HG03139 (cell line): ENCODE measurements at regions not wholly inside any gene's neighbourhood (a gene's known extent, or its start where the extent isn't known, plus 50 kb on each side); places are given as distances from the start of the nearest gene placed in this dataset.

ENCODE experiments used
- ATAC-seq: cut with Tn5 transposase; IDR thresholded peaks from one replicate; pipeline ENCODE4 v1.9.1; 2021; ENCODE audit not compliant: unreplicated experiment

DNA sequence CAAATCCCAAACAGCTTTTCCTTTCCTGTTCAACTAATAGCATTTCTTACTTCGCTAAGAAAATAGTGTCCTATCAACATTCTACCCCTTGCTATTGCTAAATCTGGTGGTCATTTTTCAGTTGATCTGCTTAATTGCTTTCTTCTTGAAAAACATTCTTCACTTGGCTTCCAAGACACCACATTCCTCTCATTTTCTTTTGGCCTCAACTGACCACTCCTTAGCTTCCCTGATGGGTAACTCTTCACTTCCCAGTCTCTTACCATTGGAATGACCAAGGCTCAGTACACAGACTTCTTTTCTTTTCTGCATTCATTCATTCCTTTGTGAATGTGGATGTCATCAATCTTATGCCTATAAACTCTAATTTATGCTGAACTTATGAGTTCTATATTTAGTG is 230.8 kb upstream of the CDH2 start:
- ATAC-seq, result no peak

- no peak for ATAC-seq
Measured at GRCh38 chr18:28406533-28406932, 229.6 kb upstream of the CDH2 start.

DNA sequence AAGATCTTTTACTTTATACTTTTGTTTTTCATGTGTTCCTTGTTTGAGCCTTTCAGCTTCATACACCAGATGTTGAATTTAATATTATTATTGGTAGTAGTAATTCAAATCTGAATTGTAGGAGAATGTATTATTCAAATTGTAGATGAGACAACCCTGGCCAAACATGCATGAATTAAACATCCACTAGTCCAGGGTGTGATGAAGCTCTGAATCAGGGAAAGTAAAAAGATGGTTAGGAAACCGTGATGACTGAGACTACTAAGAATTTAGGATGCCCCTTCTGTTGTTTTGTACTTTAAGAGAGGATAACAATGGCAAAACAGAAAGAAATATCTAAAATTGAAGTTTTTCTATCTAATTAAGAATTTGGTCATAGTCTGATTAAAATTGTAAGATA is 227.8 kb upstream of the CDH2 start:
- ATAC-seq, result no peak

GRCh38 chr18:28399781-28400362 is 222.9 kb upstream of the CDH2 start:
- ATAC-seq, result no peak

DNA sequence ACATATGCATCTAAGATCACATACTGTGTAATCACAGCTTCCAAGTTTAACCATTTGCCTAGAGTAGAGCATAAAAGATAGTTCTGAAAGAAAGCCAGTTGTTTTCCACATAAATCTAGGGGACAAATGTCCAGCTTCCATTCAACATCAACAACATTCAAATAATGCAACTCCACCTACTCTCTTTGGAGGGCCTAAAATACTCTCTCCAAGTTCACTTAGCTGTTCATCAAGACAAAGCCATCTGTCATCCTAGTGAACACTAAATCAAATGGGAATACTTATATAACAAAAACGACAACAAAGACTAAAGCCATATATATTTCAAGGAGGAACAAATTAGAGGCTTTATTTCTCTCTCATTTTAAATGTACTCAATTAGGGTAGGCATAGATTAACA is 221.5 kb upstream of the CDH2 start:
- no peak for ATAC-seq

GRCh38 chr18:28390022-28390421 is 213.1 kb upstream of the CDH2 start:
- ATAC-seq, result no peak

- ATAC-seq, result no peak
Measured at GRCh38 chr18:28382215-28382879, 205.4 kb upstream of the CDH2 start.

- no peak for ATAC-seq
Measured at GRCh38 chr18:28372186-28372585, 195.3 kb upstream of the CDH2 start.

- ATAC-seq, result no peak
Measured at GRCh38 chr18:28366676-28367075, 189.7 kb upstream of the CDH2 start.

DNA sequence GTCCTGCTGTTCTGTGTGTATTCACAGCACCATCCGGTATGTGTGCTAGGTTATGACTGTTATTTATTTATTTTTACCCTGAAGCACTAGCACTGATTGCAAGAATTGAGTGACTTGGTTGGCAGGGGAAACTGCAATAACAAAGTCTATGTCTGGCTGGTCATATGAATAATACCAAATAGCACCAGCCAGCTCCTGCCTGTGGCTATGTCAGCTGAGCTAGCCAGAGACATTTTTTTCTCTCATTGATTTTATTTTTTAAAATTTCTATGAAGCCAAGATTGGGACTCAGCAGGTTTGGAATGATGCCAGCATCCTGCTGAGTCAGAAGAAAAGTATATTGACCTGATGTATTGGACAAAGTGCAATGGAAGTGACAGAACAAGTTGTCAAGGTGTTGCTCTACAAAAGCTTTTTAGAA is 188.5 kb upstream of the CDH2 start:
- ATAC-seq, result no peak

DNA sequence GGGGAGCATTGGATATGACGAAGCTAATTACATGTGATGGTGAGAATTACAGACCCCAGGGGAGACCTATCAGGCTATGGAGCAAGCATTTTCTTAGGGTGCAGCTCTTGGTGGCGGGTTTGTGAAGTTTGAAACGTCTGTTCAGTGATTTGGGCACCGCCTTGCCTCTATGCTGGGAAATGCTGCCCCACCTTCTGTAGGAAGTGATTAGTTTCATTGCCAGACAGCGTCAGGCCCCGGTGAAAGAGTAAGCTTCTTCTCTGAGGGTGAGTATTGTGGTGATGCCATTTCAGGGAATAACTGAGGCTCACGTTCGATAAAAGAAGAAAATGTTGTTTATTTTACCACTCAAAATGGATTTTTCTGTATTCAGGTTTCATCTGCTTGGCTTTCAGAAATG is 186.2 kb upstream of the CDH2 start:
- no peak for ATAC-seq

DNA sequence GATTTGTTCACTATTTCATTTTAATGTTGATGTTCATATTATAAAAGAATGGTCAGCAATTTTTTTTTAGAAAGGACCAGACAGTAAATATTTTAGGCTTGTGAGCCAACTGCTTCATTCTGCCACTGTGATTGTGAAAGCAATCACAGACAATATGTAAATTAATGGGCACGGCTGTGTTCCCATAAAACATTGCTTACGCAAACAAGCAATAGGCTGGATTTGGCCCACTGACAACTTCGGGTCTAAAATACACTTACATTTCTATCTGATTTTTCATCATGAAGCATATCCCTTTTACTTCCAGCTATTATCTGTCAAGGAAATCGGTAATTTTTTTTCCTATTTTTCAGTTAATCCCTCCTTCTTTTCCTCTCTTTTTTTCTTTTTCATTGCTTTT is 182.2 kb upstream of the CDH2 start:
- ATAC-seq, result no peak

DNA sequence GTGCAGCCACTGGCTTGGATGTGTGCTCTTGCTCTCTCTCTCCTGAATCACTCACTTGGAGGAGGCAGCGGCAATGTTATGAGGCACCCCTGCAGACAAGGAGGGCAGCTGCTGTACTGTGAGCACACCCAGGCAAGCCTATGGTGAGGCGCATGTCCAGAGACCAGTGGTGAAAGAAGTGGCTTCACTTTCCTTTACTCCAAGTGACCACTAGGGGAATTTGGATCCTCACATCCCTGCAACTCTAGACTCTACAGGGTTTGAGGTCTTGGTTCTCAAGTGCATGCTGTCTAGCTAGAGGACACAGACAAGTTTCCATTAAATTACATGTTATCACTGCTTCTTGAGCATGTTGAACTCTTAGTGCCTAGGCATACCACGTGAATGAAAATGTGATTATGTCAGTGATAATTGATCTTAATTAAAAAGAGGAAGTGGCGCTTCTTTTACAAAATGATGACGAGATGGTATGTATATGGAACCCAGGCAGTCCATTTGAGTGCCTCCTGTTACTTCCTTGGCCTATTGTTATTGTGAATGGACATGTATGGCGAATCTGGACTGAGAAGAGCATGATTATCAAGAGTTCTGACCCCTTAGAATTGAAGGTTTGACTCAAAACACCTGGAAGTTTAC is 181.0 kb upstream of the CDH2 start:
- ATAC-seq, result no peak

GRCh38 chr18:28350821-28351220 is 173.9 kb upstream of the CDH2 start:
- ATAC-seq, result no peak

DNA sequence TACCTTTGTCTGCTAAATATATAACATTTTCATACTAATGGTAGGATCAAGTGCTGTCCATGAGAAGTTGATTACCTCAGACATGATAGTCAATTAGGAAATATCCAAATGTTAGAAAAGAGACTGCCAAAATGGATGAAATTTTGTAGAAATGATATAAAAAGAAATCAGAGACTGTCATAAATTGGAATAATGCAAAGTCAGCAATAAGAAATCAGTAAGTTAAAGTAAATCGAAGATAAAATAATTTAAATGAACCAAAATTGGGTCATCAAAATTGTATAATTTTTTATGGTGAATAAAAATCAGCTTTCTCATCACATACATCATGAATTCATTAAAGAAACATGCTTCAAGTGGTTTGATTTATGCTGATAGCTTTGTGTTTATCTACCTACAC is 165.3 kb upstream of the CDH2 start:
- no peak for ATAC-seq

DNA sequence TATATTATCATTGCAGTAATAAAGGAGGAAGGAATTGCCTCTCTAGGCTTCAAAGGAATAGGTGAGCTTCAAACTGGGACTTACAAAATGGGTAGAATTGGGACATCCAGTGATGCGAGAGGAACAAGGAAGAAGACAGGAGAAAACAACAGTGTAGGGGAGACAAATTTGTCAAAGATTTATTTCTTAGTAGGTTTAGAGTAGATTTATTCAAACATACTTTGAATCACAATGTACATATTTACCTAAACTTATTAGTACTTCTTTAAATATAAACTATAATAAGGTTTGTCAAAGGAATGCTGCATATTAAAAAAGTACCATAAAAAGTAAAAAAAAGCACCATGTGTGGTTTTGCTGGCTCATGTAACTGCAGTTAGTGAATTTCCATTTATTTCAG is 161.4 kb upstream of the CDH2 start:
- no peak for ATAC-seq

GRCh38 chr18:28334516-28334915 is 157.6 kb upstream of the CDH2 start:
- no peak for ATAC-seq

GRCh38 chr18:28332071-28332470 is 155.1 kb upstream of the CDH2 start:
- ATAC-seq, result no peak

- no peak for ATAC-seq
Measured at GRCh38 chr18:28331551-28331950, 154.6 kb upstream of the CDH2 start.

GRCh38 chr18:28313602-28314001 is 136.7 kb upstream of the CDH2 start:
- no peak for ATAC-seq

- ATAC-seq, result no peak
Measured at GRCh38 chr18:28288784-28289183, 111.9 kb upstream of the CDH2 start.

DNA sequence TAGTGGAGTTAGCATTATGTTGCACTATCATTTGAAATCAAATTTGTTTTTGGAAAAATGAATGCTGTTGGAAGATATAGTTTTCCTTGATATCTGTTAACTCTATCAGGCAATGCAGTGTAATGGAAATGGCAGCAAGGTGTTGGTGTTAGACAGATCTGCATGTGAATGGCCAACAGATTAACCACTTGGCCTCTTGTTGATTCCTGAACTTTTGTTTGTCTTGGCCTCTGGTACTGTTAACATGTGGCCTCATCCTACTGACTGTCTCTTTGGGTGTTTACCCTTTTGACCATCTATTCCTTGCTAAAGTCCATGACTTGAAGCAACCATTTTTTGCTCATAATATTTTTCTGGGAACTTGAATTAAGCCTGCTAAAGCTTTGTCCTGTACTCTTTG is 110.2 kb upstream of the CDH2 start:
- no peak for ATAC-seq

DNA sequence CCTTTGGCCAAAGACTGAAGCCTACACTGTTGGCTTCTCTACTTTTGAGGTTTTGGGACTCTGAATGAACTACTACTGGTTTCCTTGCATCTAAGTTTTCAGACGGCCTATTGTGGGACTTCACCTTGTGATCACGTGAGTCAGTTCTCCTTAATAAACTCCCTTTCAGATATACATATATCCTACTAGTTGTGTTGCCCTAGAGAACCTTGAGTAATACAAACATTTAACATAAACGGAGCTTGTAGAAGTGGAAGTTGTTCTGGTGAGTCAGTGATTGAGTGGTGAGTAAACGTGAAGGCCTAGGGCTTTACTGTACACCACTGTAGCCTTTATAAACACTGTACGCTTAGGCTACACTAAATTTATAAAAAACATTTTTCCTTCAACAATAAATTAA is 107.2 kb upstream of the CDH2 start:
- ATAC-seq, result no peak
